ENCODE measurements at regions not wholly inside any gene's neighbourhood (a gene's known extent, or its start where the extent isn't known, plus 50 kb on each side); places are given as distances from the start of the nearest gene placed in this dataset.

GRCh38 chr4:165580351-165580905 lies 201.6 kb downstream of the CPE start:
- Histone ChIP-seq H3K4me1 (no peaks in the 10 kb centered on the region), H3K36me3 (no peaks in the 10 kb centered on the region), H3K27me3 (no peaks in the 10 kb centered on the region), H3K79me2 (ENCODE audit: low read depth) (no peaks in the 10 kb centered on the region), H3K9ac (no peak overlapping the region), H4K20me1 (ENCODE audit: low read depth) (no peaks in the 10 kb centered on the region), H3F3A (ENCODE audit: low read depth) (no peaks in the 10 kb centered on the region), H2AFZ (replicated peaks) (no peak overlapping the region), H3K4me2 (no peak overlapping the region), H3K9me3 (ENCODE audit: low read depth) (no peaks in the 10 kb centered on the region), H3K4me3 (no peak overlapping the region), H3K27ac (no peak overlapping the region)
- Mint-ChIP-seq H3K4me3 (no peak overlapping the region), H3K4me1 (no peaks in the 10 kb centered on the region), H3K27ac (peak overlapping the region; percentile 17), H3K36me3 (no peaks in the 10 kb centered on the region), H3K27me3 (ENCODE audit: insufficient read depth, low read depth) (peaks cover 3% of the 10 kb centered on the region), H3K9me3 (no peaks in the 10 kb centered on the region)
- DNase-seq (ENCODE audit: low spot score) = no peak
- no peak for TF ChIP-seq EZH2phosphoT487 (IDR thresholded peaks at IDR 0.05)
- TF ChIP-seq CTCF (IDR thresholded peaks at IDR 0.05) = no peak
- no peak for TF ChIP-seq EZH2 (IDR thresholded peaks at IDR 0.05)

GRCh38 chr4:165583341-165583740 lies 204.5 kb downstream of the CPE start:
- peaks cover 3% of the 10 kb centered on the region for H3K9me3 Mint-ChIP-seq
- H3K4me3 ChIP-seq = no peak overlapping the region
- DNase-seq (ENCODE audit: low spot score) = no peak
- H3K27ac ChIP-seq = no peak overlapping the region
- no peak overlapping the region for H3K9ac ChIP-seq
- no peak overlapping the region for H3K27ac Mint-ChIP-seq
- no peaks in the 10 kb centered on the region for H3K79me2 ChIP-seq (ENCODE audit: low read depth)
- H3K4me2 ChIP-seq = no peak overlapping the region
- H3K36me3 ChIP-seq = no peaks in the 10 kb centered on the region
- no peak overlapping the region for H2AFZ ChIP-seq (replicated peaks)
- H3K4me1 ChIP-seq = no peaks in the 10 kb centered on the region
- H3K27me3 Mint-ChIP-seq (ENCODE audit: insufficient read depth, low read depth) = peaks cover 3% of the 10 kb centered on the region
- H3K27me3 ChIP-seq = no peaks in the 10 kb centered on the region
- no peaks in the 10 kb centered on the region for H3K4me1 Mint-ChIP-seq
- no peaks in the 10 kb centered on the region for H3K9me3 ChIP-seq (ENCODE audit: low read depth)
- H3K36me3 Mint-ChIP-seq = no peaks in the 10 kb centered on the region
- no peak for TF ChIP-seq CTCF (IDR thresholded peaks at IDR 0.05)
- no peak for TF ChIP-seq EZH2phosphoT487 (IDR thresholded peaks at IDR 0.05)
- no peak for TF ChIP-seq EZH2 (IDR thresholded peaks at IDR 0.05)
- no peak overlapping the region for H3K4me3 Mint-ChIP-seq
- H4K20me1 ChIP-seq (ENCODE audit: low read depth) = no peaks in the 10 kb centered on the region
- H3F3A ChIP-seq (ENCODE audit: low read depth) = no peaks in the 10 kb centered on the region

GRCh38 chr4:165584916-165585315 lies 206.1 kb downstream of the CPE start:
- Histone ChIP-seq H3K9me3 (ENCODE audit: low read depth) (no peaks in the 10 kb centered on the region), H3K36me3 (no peaks in the 10 kb centered on the region), H3K4me1 (no peaks in the 10 kb centered on the region), H3K27me3 (no peaks in the 10 kb centered on the region), H3F3A (ENCODE audit: low read depth) (no peaks in the 10 kb centered on the region), H3K27ac (no peak overlapping the region), H3K4me3 (no peak overlapping the region), H3K79me2 (ENCODE audit: low read depth) (no peaks in the 10 kb centered on the region), H2AFZ (replicated peaks) (no peak overlapping the region), H3K4me2 (no peak overlapping the region), H4K20me1 (ENCODE audit: low read depth) (no peaks in the 10 kb centered on the region), H3K9ac (no peak overlapping the region)
- Mint-ChIP-seq H3K36me3 (no peaks in the 10 kb centered on the region), H3K4me1 (no peaks in the 10 kb centered on the region), H3K27me3 (ENCODE audit: insufficient read depth, low read depth) (peaks cover 3% of the 10 kb centered on the region), H3K27ac (no peak overlapping the region), H3K4me3 (no peak overlapping the region), H3K9me3 (peaks cover 4% of the 10 kb centered on the region)
- DNase-seq (ENCODE audit: low spot score) = no peak
- no peak for TF ChIP-seq CTCF (IDR thresholded peaks at IDR 0.05)
- no peak for TF ChIP-seq EZH2phosphoT487 (IDR thresholded peaks at IDR 0.05)
